HL-60 (cell line): ENCODE measurements at regions not wholly inside any gene's neighbourhood (a gene's known extent, or its start where the extent isn't known, plus 50 kb on each side); places are given as distances from the start of the nearest gene placed in this dataset.

Experiments
- REST ChIP-seq: IDR thresholded peaks from 2 replicates; pipeline ENCODE4 v1.6.1; 2012; ENCODE audit warnings: low read depth; ENCODE audit not compliant: insufficient replicate concordance
- TF ChIP-seq, protein P1 (sequence below): IDR thresholded peaks from one replicate; pipeline ENCODE4 v1.5.1; 2011; ENCODE audit warnings: low read length, control low read depth, inconsistent platforms; ENCODE audit not compliant: insufficient read depth

DNA sequence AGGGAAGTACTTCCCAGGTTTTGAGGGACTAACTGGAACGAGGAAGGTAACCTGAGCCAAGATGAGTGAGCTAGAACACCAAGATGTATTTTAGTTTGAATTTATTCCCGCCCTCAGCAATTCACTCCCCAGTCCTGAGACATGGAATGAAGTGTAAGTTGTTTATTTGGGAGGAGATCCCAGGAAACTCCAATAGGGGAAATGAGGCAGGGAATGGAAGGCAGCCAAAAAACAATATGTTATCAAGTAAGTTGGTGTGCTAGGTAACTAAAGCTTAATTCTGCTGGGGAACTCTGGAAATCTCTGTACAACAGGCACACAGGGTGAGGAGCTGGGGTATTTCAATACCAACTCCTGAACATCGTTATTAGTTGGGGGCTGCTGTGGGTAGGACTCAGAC lies 189.7 kb upstream of the HDAC9 start:
- TF ChIP-seq, protein P1, sequence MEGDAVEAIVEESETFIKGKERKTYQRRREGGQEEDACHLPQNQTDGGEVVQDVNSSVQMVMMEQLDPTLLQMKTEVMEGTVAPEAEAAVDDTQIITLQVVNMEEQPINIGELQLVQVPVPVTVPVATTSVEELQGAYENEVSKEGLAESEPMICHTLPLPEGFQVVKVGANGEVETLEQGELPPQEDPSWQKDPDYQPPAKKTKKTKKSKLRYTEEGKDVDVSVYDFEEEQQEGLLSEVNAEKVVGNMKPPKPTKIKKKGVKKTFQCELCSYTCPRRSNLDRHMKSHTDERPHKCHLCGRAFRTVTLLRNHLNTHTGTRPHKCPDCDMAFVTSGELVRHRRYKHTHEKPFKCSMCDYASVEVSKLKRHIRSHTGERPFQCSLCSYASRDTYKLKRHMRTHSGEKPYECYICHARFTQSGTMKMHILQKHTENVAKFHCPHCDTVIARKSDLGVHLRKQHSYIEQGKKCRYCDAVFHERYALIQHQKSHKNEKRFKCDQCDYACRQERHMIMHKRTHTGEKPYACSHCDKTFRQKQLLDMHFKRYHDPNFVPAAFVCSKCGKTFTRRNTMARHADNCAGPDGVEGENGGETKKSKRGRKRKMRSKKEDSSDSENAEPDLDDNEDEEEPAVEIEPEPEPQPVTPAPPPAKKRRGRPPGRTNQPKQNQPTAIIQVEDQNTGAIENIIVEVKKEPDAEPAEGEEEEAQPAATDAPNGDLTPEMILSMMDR = no peak
- TF ChIP-seq REST = no peak
